Thyroid gland (tissue), 4 donors: ENCODE measurements at regions not wholly inside any gene's neighbourhood (a gene's known extent, or its start where the extent isn't known, plus 50 kb on each side); places are given as distances from the start of the nearest gene placed in this dataset.

Source experiments
- POLR2A ChIP-seq, 2 donors: fragments of 450-650 bp; IDR thresholded peaks; one replicate each; pipeline ENCODE4 v1.6.1; 2017; ENCODE audit warnings: antibody characterized with exemption in 2 of 2, mild to moderate bottlenecking in 2 of 2, moderate library complexity in 1 of 2
- TF ChIP-seq, protein P1 (sequence below), 6 experiments: fragments of 200-600 bp in 3 of 6; fragments of 450-650 bp in 3 of 6; sonication (generic) in 3 of 6; IDR thresholded peaks; one replicate each; pipeline ENCODE4 v1.5.1; 2016 to 2019; ENCODE audit warnings: antibody characterized with exemption in 6 of 6, mild to moderate bottlenecking in 2 of 6, inconsistent platforms in 1 of 6, moderate library complexity in 1 of 6

DNA sequence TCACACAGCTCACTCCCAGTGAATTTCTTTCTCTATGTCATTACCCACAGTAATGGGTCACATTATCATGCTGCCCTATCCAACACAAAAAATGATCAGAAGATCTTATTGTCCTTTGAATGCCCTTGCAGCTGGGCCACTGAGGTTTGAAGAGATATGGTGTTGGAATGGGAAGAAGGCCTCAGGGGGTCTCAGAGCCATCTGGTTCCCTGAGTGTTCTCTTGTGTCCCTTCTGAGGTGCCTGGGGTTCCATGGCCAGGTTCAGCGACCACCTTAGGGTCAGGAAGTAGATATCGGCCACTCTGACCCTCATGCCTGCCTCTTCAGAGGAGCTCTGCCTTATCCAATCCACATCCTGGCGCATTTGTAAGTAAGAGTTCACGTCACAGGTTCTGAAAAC is 232.3 kb downstream of the TJP1 start:
- TF ChIP-seq, protein P1, sequence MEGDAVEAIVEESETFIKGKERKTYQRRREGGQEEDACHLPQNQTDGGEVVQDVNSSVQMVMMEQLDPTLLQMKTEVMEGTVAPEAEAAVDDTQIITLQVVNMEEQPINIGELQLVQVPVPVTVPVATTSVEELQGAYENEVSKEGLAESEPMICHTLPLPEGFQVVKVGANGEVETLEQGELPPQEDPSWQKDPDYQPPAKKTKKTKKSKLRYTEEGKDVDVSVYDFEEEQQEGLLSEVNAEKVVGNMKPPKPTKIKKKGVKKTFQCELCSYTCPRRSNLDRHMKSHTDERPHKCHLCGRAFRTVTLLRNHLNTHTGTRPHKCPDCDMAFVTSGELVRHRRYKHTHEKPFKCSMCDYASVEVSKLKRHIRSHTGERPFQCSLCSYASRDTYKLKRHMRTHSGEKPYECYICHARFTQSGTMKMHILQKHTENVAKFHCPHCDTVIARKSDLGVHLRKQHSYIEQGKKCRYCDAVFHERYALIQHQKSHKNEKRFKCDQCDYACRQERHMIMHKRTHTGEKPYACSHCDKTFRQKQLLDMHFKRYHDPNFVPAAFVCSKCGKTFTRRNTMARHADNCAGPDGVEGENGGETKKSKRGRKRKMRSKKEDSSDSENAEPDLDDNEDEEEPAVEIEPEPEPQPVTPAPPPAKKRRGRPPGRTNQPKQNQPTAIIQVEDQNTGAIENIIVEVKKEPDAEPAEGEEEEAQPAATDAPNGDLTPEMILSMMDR (IDR thresholded peaks at IDR 0.05): no peak
- TF ChIP-seq POLR2A (IDR thresholded peaks at IDR 0.05): no peak
